ENCODE measurements at regions not wholly inside any gene's neighbourhood (a gene's known extent, or its start where the extent isn't known, plus 50 kb on each side); places are given as distances from the start of the nearest gene placed in this dataset.
A peak's percentile ranks its signal among the peaks of the same experiment; 100 is the strongest.

DNA sequence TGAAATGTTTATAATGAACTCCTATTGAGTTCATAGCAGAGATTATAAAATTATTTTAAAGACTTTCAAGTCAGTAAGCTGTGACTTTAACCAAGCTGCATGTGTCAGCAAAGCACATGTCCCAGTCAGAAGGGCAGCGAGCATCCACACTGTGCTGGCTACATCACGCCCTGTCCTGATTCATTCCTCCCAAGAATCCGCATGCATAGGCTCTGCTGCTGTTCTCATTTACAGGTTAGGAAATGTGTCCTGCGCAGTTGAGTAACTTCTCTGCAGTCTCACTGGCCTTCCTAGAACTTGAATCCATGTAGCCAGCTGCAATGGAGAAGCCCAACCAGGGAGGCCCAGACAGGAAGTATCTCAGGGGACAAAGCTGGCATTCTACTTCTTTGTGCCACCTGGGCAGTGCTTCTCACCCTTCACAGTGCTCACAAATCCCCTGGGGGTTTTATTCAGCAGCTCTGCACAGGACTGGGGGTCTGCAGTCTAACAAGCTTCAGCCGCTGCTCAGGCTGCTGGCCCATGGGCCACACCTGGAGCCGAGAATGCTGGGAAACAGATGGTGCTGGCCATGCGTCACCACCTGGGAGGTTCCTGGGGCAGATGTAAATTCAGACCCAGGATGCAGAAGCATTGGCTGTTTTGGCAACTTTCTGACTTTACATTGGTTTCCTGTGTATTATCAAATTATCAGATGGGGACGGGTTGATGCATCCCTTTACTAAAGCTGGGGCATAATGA is 192.8 kb upstream of the GDF10 start:
- no peak overlapping the region for H3K4me3 ChIP-seq (ENCODE audit: low read depth, low read length)
- H3K27me3 ChIP-seq (replicated peaks): no peaks in the 10 kb centered on the region
- TF ChIP-seq CTCF (IDR thresholded peaks at IDR 0.05; ENCODE audit: low read depth, low read length, missing control alignments): no peak
- H3K36me3 ChIP-seq (replicated peaks): no peaks in the 10 kb centered on the region
- in situ Hi-C loops (cut with HindIII; ENCODE audit: low pct_ligation_motif_present, low sequenced_read_pairs): no loop called here
- no peak overlapping the region for H3K27ac ChIP-seq
- DNase-seq: no peak

DNA sequence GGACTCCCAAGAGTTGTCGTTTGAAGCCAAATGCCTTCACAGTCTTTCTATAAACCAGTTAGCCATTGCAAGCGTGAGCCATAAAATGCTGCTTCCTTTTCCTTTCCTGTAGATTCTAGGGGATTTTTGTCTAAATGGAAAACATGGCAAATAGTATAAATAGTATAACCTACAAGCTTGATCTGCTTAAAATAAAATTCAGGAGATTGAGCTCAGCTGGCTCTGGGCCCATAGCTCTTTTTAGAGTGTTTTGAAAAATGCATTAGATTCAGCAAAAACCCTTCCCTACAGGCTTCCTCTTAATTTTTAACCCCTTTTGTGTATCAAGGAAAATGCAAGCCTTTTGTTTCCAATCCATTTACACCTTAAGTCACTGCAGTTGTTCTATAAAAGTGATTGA is 190.1 kb upstream of the GDF10 start:
- in situ Hi-C loops (cut with HindIII; ENCODE audit: low pct_ligation_motif_present, low sequenced_read_pairs): no loop called here
- TF ChIP-seq CTCF (IDR thresholded peaks at IDR 0.05; ENCODE audit: low read depth, low read length, missing control alignments): no peak
- DNase-seq: no peak
- no peaks in the 10 kb centered on the region for H3K36me3 ChIP-seq (replicated peaks)
- no peak overlapping the region for H3K27ac ChIP-seq
- H3K4me3 ChIP-seq (ENCODE audit: low read depth, low read length): no peak overlapping the region
- H3K27me3 ChIP-seq (replicated peaks): no peaks in the 10 kb centered on the region

DNA sequence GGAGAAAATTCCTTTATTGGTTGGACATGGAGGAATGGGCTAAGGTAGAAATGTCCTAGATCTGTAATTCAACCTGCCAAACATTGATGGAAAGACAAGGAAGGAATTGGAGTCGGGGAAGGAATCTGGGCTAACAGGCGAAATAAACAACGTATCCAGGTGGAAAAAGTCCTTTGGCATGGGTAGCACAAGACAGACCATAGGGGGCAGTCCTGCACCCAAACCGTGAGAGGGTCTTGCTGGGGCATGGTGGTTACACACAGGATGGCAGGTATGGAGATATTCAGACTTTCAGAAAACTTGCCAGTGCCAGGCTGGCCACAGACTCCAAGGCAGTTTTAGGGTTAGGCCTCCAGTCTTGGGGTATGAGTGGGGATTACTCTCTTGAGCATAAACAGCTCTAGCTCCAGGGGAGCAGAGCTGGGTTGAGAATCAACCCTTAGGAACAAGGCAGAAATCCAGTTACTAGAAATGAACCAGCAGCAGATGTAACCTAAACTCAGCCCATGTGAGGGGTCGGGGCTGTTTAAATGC is 188.6 kb upstream of the GDF10 start:
- in situ Hi-C loops (cut with HindIII; ENCODE audit: low pct_ligation_motif_present, low sequenced_read_pairs): no loop called here
- no peak overlapping the region for H3K27ac ChIP-seq
- peak; percentile 24 for TF ChIP-seq CTCF (IDR thresholded peaks at IDR 0.05; ENCODE audit: low read depth, low read length, missing control alignments)
- no peaks in the 10 kb centered on the region for H3K36me3 ChIP-seq (replicated peaks)
- no peaks in the 10 kb centered on the region for H3K27me3 ChIP-seq (replicated peaks)
- DNase-seq: no peak
- no peak overlapping the region for H3K4me3 ChIP-seq (ENCODE audit: low read depth, low read length)

DNA sequence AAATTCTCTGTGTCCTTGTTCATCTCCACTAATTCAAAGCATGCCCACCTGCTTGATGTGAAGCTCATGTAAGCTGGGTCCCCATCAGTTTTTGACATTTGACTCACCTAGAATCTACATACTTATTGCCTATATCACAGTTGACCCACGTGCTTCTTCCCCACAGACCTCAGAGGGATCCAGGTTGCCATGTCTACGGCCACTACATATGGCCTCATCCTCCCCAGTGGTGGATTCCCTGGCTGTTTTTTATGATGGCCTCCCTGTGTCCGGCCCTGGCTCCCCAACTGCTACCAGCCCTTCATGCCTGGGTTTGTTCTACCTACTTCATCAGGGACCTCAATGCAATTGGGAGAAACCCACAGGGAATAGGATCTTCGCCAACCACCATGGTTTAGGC is 187.4 kb upstream of the GDF10 start:
- in situ Hi-C loops (cut with HindIII; ENCODE audit: low pct_ligation_motif_present, low sequenced_read_pairs): no loop called here
- no peak for TF ChIP-seq CTCF (IDR thresholded peaks at IDR 0.05; ENCODE audit: low read depth, low read length, missing control alignments)
- H3K4me3 ChIP-seq (ENCODE audit: low read depth, low read length): no peak overlapping the region
- no peak for DNase-seq
- H3K36me3 ChIP-seq (replicated peaks): no peaks in the 10 kb centered on the region
- H3K27me3 ChIP-seq (replicated peaks): no peaks in the 10 kb centered on the region
- H3K27ac ChIP-seq: no peak overlapping the region

DNA sequence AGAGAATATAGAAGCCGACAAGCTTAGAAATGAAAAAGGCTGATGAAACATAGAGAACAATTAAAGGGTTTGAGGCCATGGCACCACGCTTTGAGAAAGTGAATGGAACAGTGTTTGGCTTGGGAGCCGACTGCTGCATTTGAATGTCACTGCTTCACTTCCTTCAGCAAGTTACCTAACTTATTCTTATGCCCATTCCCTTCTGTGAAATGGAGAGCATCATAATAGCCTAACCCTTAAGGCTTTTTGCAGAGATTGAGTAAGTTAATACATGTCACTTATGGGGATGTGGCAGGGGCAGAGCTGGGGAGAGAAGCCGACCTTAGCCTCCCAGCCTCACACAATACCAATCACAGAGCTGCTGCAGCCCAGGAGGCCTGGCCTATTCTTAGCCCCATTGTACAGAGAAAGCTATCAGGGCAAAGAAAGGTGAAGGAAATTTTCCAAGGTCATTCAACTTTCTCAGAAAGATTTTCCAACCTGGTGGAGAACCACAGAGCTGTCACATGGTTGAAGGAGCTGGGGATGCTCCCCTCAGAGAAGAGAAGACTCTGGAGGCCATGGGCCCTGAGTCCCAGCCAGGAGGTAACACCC is 186.0 kb upstream of the GDF10 start:
- Histone ChIP-seq H3K27me3 (replicated peaks) (no peaks in the 10 kb centered on the region), H3K27ac (no peak overlapping the region), H3K4me3 (ENCODE audit: low read depth, low read length) (no peak overlapping the region), H3K36me3 (replicated peaks) (no peaks in the 10 kb centered on the region)
- no peak for TF ChIP-seq CTCF (IDR thresholded peaks at IDR 0.05; ENCODE audit: low read depth, low read length, missing control alignments)
- in situ Hi-C loops (cut with HindIII; ENCODE audit: low pct_ligation_motif_present, low sequenced_read_pairs): no loop called here
- no peak for DNase-seq

All from brain microvascular endothelial cell (primary cell).